GM19455 (cell line): ENCODE measurements at regions not wholly inside any gene's neighbourhood (a gene's known extent, or its start where the extent isn't known, plus 50 kb on each side); places are given as distances from the start of the nearest gene placed in this dataset.

Source experiments
- ATAC-seq: cut with Tn5 transposase; IDR thresholded peaks from one replicate; pipeline ENCODE4 v1.9.1; 2021; ENCODE audit not compliant: unreplicated experiment

DNA sequence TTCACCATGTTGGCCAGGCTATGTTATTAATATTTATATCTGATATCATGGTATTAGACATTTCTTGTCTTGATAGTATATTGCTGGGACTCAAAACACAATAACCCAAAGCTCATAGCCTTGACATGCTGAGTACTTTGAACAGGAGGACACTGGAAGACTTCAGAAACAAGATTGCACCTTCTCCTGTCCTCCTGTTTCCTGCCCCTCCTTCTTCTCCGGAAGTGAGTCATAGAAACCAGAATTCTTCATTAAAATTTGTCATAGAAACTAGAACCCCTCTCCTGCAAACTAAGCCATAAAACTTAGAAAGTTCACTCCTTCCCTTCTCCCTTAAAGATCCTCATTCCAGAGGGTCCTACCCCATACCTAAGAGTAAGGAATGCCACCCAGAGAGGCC, 400.2 kb downstream of the SLITRK5 start:
- no peak for ATAC-seq

DNA sequence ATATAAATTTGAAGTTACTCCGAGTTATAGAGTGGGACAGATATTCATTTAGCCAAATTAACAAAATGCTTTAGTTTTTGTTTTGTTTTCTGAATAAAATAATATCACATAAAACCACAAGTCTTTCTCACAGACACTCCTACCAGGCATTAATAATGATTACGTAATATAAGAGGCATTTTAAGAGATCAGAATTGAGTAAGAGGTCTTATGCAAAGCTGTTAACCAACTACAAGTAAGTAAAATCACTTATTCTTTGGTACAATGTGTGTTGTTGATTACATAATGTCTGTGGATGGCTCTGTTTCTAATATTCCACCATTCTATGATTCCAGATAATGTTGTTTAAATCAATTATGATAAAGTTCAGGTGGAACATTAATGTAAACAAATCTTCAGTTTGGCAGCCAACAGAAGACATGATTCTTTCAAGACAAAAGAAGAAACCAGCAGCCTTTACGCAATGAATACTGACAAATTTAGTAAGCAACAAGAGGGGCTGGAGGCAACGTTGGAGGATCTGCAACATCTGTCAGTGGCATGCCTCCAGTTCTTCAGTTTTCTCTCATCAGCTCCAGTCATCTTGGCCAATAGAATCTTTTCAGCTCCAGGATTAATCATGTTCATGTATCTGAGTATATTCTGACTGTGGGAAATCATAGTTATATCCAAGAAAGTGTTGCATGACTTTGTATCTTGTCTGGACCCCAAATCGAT, 403.8 kb downstream of the SLITRK5 start:
- ATAC-seq: no peak

DNA sequence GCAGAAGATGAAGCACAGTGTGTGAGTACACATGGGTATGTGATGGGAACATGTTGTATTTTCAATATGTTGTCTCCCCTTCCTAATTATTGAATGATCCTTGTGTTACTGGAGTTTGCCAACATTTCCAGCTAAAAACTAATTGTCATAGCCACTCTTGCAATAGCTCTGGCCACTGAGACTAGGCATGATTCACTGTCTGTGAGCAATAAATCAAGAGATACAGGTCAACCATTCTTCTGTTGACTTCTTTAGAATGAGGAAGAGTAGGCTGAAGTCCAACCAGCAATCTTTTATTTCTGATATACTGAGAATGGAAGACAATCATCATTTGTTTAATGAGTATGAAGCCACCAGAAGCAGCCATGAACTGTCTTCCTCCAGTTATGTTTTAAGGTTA, 413.9 kb downstream of the SLITRK5 start:
- no peak for ATAC-seq

DNA sequence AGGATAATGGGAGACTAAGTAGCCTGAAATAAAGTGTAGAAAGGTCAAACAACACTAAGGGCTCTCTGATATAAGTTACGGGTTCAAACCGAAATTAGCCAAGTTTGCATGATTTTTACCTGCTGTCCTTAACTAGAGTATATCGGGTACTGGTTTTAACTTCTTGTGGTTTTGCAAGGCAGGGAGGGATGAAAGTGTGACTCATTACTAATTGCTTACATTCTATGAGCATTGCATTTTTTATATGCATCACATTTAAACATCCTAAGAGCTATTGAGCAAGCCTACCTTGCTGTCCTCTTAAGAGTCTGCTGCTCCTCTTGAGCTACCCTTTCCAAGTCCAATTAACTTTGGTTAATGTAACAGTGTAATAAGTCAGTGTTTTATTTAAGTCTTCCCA, 415.4 kb downstream of the SLITRK5 start:
- ATAC-seq: no peak

DNA sequence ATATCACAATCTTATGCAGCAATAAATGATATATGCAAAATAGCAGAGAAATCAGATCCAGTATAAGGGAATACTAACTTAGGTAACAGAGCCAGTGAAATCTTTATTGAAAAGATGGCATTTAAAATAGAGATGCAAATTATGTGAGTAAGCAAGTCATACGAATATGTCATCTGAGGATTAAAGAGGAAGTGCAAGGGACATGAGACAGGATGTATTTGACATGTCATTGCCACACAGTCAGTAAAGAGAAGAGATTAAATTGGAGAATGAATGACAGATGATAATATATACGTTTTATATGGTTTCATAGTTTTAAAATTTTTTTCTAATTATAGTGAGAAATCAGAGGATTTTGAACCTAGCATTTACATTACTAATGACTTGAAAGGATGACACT, 426.4 kb downstream of the SLITRK5 start:
- no peak for ATAC-seq

DNA sequence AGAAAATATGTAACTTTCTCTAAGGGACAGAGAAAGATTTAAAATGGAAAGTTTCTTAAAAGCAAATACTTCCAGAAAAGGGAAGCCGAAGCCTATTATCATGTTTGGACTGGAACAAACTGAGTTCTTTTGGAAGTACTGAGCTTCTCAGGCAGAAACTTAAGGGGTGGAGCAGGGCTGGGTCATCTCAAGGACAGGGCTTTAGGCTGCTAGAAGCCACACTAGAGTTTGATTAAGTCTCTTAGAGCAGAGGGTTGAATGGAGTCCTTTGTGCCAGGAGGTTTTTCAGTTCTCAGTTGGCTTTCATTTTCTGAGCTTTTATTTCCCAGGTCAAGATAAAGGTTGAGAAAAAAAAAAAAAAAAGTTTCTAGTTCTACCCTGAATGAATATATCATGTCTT, 432.7 kb downstream of the SLITRK5 start:
- ATAC-seq: no peak

DNA sequence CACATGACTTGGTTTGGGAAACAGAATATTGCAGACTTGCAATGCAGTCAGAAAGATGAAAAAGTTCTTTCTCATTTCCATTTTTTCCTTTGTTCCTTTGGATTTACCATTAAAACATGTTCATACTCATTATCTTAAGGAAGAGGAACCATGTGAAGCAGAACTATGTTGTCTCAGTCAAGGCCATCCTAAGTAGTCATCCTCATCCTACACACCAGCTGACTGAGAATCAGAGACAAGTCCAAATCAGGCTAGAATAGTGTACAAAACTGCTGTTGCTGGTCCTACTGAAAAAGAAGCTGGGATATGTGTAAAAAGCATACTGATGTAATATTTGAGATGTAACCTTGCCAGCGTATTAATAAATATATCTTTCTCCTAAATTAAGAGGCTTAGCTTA, 433.4 kb downstream of the SLITRK5 start:
- ATAC-seq: no peak

DNA sequence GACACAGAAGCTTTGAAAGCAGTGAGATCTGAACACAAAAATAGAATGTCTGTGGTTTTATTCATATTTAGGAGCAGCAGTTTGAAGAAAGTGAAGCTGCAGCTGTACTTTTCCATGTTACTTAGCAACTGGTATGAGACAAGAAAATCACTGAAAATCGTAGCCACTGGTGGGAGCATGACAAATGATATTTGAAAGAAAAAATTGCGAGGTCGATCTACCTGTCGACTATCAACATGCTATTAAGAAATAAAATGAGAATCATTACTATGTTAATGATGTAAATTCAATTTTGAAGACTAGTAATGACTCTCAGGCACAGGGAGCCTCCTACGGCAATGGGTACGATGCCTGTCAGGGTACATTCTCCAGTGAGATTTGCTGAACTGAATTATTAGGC, 436.4 kb downstream of the SLITRK5 start:
- ATAC-seq: no peak

DNA sequence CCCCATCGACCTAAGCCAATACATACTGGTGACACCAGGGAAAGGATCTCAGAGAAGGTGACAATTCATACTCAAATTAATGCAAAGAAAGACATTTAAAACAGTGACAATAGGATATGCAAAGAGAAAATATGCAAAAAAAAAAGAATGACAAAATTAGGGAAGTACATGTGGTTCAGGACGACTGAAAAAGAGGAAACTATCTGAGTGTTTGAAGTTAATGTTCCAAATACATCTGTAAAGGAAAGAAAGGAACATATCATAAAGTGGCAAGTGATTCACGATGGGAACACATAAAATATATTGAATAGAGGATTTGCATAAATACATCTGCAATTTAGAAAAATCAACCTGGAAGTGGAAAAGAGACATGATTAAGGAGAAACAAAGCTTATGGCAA, 441.4 kb downstream of the SLITRK5 start:
- ATAC-seq: no peak

DNA sequence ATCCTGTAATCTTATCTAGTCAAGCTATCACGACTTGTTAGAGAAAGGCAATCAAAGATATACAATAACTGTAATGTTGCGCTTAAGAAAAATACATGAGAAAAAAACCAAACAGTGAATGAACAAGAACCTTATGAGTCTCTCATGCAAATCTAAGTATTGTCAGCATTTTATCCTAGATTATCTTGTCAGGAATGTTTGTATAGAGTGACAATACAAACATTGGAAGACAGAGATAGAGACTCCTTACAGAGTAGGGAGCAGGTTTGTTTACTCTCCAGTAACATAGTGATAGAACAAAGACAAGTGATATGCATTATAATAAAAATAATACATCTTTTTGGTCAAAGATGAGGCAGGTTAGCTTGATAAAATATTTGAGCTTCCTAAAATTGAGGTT, 444.8 kb downstream of the SLITRK5 start:
- ATAC-seq: no peak

DNA sequence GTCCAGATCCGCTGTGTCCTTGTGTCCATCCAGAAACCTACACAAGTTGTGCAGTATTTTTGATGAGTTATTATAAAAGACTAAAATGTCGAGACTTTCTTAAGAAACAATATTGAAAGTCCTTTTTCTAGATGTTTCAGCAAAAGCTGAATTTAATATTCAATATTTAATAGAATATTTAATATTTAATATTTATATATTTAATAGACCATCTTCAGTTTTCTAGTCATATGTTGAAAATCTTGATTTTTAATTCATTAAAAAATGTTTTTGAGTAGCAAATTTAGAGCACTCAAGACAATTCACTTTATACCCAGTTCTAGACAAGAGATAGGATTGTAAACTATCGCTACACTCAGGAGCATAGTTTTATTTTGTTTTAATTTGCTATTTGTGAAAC, 447.8 kb downstream of the SLITRK5 start:
- no peak for ATAC-seq

DNA sequence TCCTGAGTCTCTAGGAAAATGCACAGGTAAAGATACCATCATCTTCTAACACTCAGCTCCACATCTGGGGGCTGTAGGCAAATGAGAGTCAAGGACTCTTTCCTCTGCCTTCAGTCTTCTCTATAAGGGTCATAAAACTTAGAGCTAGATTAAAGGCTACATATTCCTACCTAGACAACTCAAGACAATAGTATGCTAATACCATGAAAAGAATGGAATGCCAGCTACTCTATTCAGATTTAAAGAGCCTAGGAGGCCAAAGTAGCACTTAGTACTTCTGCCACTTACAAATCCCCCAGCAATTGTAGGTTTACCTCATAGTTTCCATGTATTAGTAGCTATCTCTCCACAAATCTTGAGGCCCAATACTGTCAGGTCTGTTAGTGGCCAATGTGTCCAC, 453.0 kb downstream of the SLITRK5 start:
- no peak for ATAC-seq

DNA sequence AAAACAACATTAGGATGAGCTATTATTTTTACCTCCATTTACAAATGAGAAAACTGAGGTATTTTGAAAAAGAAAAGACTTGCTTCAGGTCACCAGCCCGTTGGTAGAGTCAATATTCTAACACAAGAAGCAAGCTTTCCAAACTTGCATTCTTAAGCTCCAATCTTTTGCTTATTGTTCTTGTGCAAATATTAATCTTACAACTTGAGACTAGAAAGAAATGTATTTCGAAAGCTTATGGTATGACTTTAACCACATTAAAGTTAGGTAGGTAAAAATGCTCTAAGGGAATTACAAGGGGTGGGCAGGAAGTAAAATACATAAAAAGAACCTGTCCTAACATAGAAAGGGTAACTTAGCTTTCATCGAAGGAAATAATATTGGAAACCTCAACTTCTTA, 453.9 kb downstream of the SLITRK5 start:
- no peak for ATAC-seq

DNA sequence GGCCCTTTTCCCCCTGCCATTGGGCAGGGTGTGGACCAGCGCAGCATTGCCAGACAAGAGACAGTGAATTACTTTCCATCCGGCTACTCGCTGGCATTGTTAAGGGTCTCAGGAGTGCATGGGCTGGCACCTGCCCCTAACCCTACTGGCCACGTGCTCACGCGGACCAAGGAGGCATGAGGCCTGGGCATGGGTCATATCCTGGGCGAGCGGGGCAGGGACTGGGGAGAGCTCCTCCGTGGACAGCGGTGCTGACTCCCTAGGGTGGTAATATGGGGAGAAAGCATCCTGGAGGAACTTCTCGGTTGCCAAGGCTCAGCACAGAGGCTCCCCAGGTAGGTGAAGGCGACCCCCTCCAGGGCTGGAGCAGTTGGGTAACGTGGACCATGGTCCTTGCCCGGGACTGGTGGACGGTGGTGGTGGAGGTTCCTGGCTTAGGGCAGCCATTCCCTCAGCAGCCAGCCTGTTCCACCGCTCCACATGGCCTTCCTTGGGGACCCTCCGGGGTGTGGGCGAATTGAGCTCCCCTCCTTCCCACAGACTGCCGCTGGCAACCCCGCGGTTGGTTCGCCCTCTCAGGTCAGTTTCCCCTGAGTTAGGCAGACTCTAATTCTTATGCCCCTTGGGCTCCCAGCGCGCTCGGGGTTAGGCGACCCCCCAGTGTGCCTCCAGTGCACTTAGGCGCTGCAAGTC, 465.1 kb downstream of the SLITRK5 start:
- ATAC-seq: no peak

DNA sequence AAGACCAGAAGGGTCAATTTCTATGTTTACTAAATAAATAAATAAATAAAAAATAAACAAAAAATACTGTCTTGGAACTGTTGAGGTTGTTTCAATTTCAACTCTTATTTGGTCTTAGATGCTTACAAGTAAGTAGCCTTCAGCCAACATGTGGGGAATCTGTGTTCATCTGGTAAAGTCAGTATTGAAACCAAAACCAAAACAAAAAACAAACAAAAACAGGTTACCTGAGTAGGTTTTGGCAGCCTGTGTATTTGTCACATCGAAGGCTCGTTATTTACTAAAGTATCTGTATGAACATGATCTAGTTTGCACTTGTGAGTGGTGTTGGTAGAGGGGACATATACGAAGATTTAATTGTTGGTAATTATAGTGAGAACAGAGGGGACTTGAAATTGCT, 471.5 kb downstream of the SLITRK5 start:
- ATAC-seq: no peak

DNA sequence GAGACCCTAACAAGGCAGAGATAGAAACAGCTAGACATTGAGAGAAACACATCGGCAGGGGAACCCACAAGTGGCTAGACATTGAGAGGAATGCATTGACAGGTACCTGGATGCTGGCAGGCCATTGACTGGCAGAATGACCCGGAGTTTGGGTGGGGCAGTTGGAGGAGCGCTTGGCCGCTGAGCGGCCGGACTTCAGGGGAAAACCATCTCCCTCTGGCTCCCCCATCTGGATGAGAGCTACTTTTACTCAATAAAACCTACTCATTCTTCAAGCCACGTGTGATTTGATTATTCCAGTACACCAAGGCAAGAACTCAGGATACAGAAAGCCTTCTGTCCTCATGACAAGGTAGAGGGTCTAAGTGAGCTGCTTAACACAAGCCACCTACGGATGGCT, 473.4 kb downstream of the SLITRK5 start:
- no peak for ATAC-seq

DNA sequence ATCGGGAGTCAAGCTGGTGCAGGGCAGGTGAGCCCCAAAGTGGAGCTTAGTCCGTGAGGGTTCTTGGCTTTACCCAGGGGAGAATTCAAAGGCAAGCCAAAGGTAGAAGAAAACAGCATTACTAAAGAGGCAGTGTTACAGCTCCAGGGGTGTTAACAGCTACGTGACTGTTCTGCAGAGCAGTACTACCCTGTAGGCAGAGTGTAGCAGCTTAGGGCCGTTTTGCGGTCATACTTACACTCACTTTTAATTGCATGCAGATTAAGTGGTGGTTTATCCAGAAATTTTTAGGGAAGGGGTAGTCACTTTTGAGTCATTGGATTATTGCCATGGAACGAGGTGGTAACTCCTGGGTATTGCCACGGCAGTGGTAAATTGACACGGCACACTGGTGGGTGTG, 482.2 kb downstream of the SLITRK5 start:
- no peak for ATAC-seq

DNA sequence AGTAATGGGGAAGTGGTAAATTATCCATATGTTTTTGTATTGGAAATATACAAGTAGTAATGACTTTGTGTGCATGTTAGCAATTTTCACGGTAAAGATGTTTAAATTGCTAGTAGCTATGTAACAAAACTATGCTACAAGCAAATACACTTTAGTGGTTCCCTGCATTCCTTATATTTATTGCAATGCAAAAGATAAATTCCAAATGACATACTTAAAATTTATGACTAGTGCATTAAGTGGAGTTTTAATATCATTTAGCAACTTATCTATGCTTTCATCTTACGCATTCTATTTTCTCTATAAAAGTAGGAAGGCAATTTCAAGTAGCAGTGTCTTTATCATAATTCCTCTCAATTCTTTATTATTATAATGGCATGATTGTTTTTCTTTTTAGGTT, 482.8 kb downstream of the SLITRK5 start:
- ATAC-seq: no peak

DNA sequence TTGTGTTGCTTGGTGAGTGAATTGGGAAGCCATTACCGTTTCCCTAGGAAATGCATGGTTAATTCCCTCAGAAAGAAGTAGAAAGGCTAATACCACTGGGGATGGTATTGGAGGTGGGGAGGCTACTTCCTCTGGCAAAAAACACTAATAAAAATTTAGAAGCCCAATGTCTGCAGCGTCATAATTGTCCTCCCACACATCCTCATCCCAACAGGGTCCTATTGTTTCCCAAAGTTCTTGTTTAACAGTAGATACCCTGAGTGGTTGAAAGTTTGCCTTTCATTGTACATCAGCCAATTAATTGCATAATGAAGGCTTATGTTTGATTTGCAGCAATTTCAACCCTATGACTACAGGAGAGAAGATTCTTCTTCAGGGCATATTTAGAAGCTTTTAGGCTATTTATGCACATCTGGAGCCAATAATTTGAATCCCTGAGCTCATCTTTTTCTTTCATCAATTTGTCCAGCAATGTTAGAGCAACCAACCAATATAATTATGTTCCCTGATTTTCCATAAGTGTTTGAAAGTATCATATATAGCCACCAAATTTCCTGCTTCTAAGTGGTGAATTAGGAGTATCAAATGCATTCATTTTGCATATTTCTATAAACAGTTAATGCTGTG, 491.0 kb downstream of the SLITRK5 start:
- ATAC-seq: no peak

DNA sequence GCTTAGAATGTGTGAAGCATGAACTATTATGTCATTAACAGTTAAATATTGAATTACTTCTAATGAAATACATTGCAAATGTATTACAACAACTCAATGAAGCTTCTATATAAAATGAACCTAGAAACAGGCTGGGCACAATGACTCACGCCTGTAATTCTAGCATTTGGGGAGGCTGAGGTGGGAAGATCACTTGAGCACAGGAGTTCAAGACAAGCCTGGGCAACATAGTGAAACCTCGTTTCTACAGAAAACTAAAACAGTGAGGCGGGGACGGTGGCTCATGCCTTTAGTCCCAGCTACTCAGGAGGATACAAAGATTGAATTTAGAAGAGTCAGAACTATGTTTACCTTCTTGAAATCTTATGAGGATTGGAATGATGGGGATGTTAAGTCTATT, 505.1 kb downstream of the SLITRK5 start:
- no peak for ATAC-seq

DNA sequence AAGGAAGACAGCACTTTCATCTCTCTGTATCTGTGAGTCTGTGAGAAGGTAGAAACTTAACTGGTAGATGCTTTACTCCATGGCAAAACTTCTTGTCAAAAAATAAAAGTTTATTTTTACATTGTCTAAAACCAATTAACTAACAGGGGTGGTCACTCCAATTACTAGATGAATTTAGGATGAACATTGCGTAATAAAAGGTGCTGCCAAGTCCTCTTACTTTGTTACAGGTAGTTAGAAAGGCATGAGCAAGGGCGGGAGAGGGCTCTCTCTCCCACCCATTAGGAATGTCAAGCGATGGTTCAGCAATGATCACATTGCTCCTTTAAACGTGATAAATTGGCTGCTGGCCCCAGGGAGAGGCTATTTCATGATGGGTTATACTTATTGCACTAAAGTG, 512.3 kb downstream of the SLITRK5 start:
- ATAC-seq: no peak

DNA sequence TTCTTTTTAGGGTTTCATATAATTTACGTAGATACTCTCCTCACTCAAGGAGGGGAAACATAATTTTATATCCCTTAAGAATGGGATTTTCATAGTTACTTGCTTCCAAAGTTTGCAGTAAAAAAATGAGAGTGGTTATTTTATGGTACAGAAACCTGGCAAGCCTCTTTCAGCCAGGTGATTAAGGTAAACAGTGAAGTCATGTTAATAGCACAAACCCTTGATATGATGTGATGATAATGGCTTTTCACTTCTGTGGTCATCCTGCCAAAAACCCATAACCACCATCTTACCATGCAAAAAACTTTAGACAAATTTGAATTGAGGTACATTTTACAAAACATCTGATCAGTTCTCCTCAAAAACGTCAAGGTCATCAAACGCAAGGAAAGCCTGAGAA, 517.8 kb downstream of the SLITRK5 start:
- no peak for ATAC-seq

DNA sequence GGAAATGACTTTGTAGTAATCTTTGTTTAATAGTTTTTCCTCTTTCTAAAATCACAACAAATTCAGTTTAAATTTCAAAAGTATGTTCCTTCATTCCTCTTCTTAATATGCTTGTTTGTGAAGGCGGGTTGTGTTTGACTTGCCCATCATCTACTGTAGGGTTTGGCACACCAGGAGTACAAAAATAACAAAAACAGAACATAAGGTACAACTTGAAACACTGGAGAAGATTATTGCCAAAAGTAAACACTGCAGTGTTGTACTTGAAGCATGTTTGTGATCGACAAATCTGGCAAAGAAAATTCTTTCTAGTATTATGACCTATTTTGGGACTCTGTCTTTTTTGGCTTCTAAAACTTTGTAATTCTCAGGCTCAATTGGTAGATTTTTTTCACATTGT, 518.6 kb downstream of the SLITRK5 start:
- ATAC-seq: no peak
